Posterior vena cava (tissue), 2 donors: ENCODE measurements at regions not wholly inside any gene's neighbourhood (a gene's known extent, or its start where the extent isn't known, plus 50 kb on each side); places are given as distances from the start of the nearest gene placed in this dataset.

ENCODE experiments used
- DNase-seq: peaks from one replicate; pipeline ENCODE4 v3.0.0-alpha.2; 2020; ENCODE audit warnings: low spot score
- intact Hi-C, 2 donors: fragments of 100-400 bp; cut with DNase I; formaldehyde crosslinking; loops; one replicate each; pipeline versions ENCODE4 v1.14.1 to v1.14.2; 2022 to 2023
- donor health status: DM: yes; HTN: yes; CAD: no.
- donor health status: DM: yes; HTN: yes; CAD: no.

GRCh38 chr7:47669901-47670384 lies 88.0 kb upstream of the TNS3 start:
- DNase-seq: no peak
- intact Hi-C loops: no loop called here

GRCh38 chr7:47669178-47669891 lies 87.4 kb upstream of the TNS3 start:
- intact Hi-C loops: no loop called here
- DNase-seq: peak; percentile 92

GRCh38 chr7:47666164-47666862 lies 84.4 kb upstream of the TNS3 start:
- intact Hi-C loops: no loop called here

GRCh38 chr7:47664650-47665195 lies 82.8 kb upstream of the TNS3 start:
- DNase-seq: no peak
- intact Hi-C loops: no loop called here

More at GRCh38 chr7:47666164-47666862, 84.4 kb upstream of the TNS3 start:
- DNase-seq: no peak

- DNase-seq: no peak
- intact Hi-C loops: no loop called here
These were observed 81.9 kb upstream of the TNS3 start for GRCh38 chr7:47663851-47664250.

- intact Hi-C loops: no loop called here
- no peak for DNase-seq
These were observed 81.3 kb upstream of the TNS3 start for GRCh38 chr7:47663213-47663612.

- intact Hi-C loops: no loop called here
- DNase-seq: peak; percentile 28
These were observed 79.3 kb upstream of the TNS3 start for GRCh38 chr7:47661051-47661714.

- peak; percentile 68 for DNase-seq
- intact Hi-C loops: no loop called here
These were observed 78.0 kb upstream of the TNS3 start for GRCh38 chr7:47659664-47660462.

- intact Hi-C loops: loop anchor here in 1 of 2 donors (1.0 kb wide), 1 partner anchor 37 kb away; no protein-coding TSS in a partner anchor
These were observed 77.2 kb upstream of the TNS3 start for GRCh38 chr7:47658886-47659635.

GRCh38 chr7:47657126-47657525 lies 75.2 kb upstream of the TNS3 start:
- intact Hi-C loops: no loop called here
- DNase-seq: peak; percentile 62

More at GRCh38 chr7:47658886-47659635, 77.2 kb upstream of the TNS3 start:
- peak; percentile 62 for DNase-seq

GRCh38 chr7:47654672-47655298 lies 72.9 kb upstream of the TNS3 start:
- intact Hi-C loops: no loop called here

GRCh38 chr7:47653550-47654411 lies 71.9 kb upstream of the TNS3 start:
- peak; percentile 61 for DNase-seq
- intact Hi-C loops: no loop called here

More at GRCh38 chr7:47654672-47655298, 72.9 kb upstream of the TNS3 start:
- peak; percentile 70 for DNase-seq

- DNase-seq: no peak
- intact Hi-C loops: no loop called here
These were observed 70.7 kb upstream of the TNS3 start for GRCh38 chr7:47652591-47652990.

GRCh38 chr7:47651355-47652317 lies 69.7 kb upstream of the TNS3 start:
- intact Hi-C loops: no loop called here
- DNase-seq: peak; percentile 61

GRCh38 chr7:47649919-47650318 lies 68.0 kb upstream of the TNS3 start:
- intact Hi-C loops: no loop called here
- no peak for DNase-seq
